ENCODE measurements at regions not wholly inside any gene's neighbourhood (a gene's known extent, or its start where the extent isn't known, plus 50 kb on each side); places are given as distances from the start of the nearest gene placed in this dataset.

- no peak for DNase-seq
These were observed 845.9 kb upstream of the PCDH9 start for GRCh38 chr13:68076046-68076445.

DNA sequence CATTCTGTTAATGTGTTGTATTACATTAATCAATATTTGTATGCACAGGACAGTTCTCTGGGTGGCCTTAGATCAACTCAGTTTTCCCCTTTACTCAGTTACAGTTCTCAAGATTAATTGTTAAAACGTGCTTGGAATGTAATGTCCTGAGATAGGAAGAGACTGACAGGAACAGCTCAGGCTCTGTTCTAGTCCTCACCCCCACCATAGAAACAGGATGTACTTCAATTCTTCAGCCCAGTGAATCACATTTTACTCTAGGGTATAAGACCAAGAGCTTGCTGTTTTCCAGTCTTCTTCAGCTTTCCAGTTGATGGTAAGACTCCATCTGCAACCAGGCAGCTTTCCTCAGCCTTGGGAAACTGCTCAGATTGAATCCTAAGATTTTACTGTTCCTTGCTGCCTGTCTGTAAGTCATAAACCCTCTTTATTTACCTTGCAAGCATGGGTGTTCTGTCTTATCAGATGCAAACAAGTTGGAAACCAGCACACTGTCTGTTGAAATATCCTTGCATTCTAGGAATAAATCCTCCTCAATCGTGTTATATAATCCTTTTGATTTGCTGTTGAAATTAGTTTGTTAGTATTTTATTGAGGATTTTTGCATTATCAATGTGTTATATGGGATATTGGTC lies 836.9 kb upstream of the PCDH9 start:
- no peak for DNase-seq

DNA sequence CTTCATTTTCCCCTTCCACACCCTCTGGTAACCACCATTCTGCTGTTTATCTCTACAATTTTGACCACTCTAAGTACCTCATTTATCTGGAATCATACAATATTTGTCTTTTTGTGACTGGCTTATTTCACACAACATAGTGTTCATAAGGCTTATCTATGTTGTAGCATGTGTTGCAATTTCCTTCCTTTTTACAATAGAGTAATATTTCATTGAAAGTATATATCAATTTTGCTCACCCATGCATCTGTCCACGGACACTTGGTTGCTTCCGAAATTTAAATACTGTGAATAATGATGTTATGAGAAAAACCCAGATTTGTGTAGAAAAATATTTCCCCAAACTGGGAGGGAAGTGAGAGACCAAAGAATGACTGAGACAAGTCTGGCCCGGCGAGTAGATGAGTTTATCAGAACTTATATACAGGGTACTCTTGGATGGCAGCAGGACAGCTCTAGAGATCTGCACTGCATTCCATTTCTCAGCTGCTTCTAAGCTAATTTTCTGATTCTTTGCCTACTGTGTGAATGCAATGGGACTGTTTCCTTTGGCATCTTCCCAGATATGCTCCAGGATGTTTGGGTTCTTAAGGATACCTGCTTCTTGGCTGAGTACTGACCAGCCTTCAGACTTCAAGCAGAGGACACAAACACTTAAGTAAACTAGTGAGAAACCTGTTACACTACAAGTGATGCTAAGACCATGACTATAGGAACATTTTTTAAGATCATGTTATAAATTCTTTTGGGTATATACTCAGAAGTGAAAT lies 834.0 kb upstream of the PCDH9 start:
- DNase-seq: no peak

GRCh38 chr13:68063181-68063580 lies 833.0 kb upstream of the PCDH9 start:
- DNase-seq: no peak

GRCh38 chr13:68057836-68058235 lies 827.7 kb upstream of the PCDH9 start:
- DNase-seq: no peak

DNA sequence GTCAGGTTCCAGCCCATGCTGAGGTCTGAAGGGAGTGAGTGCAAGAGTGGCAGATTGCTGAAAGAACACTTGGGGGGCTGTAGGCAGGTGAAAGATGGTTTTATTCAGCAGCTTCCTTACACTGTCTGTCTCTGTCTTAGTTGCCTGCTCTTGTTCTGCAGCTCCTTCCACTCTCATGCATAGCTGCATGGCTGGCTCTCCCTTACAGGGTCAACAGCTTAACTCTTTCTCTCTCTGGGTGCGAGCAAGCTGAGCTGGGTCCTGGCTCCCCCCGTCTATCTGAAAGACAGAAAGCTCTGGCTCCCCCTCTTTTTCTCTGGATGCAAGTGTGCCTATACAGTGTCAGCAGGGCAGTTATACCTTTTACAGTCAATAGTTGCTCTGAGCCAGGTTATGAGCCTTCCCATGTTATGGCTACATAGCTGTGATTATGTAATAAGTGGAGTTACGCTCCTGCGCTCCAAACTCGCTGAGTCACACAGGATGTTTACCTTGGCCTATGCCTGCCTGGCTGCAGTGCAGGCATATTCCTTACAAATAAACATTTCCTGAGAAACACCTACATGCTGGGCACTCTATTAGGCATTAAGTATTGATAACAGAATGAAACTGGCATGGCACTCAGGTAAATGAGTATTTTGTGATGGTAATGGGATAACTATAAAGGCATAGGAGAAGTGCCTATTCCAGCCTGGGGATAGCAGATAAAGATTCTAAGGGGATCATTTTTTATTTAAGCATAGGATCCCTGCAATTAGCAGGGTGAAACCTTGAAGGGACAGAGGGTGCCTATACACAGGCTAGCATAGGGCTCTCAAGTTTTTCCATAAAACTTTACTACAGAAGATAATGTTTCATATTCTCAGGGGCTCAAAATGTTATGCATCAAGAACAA lies 826.9 kb upstream of the PCDH9 start:
- no peak for DNase-seq

- no peak for DNase-seq
These were observed 821.8 kb upstream of the PCDH9 start for GRCh38 chr13:68051910-68052309.

DNA sequence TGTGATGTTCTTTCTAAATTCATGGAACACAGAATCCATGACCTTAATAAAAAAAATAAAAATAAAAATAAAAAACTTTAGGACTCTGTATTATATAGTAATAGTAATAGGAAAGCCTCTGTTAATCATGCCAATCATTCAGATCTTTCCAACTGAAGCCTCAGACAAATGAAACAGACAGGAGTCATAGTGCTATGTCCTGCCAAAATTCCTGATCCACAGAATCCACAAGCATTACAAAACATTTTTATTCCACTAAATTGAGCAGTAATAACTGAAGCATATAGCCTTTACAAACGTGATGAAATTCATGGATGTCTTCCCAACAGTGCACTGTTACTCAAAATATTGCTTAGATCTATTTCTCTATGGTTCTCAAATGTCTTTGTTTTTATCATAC lies 820.6 kb upstream of the PCDH9 start:
- no peak for DNase-seq

DNA sequence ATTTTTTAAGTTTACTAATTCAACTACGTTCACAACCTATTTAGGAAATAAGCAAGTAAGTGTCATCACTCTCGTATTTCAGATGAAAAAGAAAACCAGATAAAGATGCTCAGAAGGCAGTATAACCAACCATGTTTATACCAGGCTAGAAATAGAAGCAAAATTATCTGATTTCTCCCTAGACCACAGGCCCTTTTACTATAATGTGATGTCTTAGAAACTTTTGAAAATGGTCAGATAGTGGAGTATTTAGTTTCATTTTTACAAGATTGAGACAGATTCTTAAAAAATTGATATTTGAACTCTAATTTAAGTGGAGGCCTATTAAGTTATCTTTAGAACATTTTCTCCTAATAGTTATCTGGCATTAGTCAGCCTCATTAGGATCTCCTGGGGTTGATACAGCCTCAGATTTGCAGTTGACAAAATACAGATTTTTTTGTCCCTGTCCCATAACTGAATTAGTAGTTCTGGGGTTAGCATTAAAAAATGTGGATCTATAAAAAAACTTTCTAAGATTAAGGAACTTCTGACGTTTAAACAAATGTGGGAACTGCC lies 818.7 kb upstream of the PCDH9 start:
- DNase-seq: no peak

DNA sequence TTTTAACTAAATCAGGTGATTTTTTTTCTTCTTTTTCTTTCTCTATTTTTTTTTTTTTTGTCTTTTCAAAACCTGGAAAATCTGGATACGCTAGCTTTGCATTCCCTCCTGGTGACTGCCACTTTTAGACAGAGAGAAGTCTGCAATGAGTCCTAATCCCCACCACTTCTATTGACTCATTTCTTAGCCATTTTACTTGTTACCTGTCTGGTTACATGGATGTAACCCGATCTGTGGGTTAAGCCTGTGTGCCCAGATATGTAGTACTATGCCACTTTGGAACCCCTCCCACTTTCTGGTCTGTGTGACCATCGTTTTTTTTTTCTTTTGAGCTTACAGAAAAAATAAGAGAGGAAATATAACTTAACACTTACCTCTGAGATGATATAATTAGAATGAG lies 817.8 kb upstream of the PCDH9 start:
- DNase-seq: no peak

GRCh38 chr13:68046903-68047302 lies 816.8 kb upstream of the PCDH9 start:
- DNase-seq: no peak

GRCh38 chr13:68030152-68030809 lies 800.1 kb upstream of the PCDH9 start:
- no peak for DNase-seq

DNA sequence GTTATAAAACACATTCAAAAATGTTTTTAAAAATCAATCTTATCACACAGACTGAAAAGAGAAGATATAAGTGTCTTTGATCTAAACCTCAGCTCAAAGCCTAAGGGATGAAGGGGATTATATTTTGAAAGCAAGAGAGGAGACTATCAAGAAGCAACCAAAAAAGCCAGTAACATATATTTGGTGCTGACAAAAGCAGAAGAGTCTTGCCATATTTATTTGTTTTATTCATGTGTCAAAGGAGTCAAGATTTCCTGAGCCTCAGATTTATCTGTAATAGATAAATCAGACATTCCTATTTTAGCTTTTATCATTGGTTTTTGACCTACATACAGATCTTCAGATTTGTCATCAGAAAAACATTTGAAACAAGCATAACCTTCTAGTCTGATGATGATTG lies 798.6 kb upstream of the PCDH9 start:
- no peak for DNase-seq

GRCh38 chr13:68027306-68027705 lies 797.2 kb upstream of the PCDH9 start:
- DNase-seq: no peak

DNA sequence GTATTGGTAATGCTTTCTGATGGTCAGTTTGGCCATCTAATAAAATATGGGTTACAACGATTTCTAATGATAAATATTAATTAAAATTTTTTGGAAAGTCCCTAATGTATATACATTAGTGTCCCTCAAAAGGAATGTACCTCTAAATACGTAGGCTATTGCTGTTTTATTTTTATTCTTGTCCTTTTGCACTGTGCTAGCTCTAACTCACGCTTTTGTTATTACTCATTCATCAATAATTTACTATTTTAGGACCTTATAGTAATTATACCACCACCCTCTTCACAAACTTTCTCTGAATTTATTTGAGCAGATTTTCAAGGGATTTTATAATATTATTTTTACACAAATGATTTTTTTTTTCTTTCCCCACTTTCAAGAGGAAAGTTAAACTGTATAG lies 795.9 kb upstream of the PCDH9 start:
- DNase-seq: no peak

DNA sequence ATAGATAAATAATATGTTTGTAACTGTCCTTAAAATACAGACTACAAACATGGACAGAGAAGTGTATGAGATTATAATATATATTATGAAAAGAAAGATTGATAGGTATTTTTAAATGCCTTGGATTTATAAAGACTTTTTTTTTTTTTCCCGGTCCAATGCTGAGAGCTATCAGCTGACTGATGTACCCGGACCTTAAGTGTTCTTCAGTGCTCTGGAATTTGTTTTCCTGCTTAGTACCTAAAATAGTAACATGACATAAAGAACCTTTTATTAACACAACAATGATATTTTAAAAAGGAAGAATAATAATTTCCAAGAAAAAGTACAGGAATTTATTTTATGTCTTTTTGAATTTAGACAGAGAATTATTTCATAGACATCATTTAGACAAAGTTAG lies 795.5 kb upstream of the PCDH9 start:
- DNase-seq: no peak

DNA sequence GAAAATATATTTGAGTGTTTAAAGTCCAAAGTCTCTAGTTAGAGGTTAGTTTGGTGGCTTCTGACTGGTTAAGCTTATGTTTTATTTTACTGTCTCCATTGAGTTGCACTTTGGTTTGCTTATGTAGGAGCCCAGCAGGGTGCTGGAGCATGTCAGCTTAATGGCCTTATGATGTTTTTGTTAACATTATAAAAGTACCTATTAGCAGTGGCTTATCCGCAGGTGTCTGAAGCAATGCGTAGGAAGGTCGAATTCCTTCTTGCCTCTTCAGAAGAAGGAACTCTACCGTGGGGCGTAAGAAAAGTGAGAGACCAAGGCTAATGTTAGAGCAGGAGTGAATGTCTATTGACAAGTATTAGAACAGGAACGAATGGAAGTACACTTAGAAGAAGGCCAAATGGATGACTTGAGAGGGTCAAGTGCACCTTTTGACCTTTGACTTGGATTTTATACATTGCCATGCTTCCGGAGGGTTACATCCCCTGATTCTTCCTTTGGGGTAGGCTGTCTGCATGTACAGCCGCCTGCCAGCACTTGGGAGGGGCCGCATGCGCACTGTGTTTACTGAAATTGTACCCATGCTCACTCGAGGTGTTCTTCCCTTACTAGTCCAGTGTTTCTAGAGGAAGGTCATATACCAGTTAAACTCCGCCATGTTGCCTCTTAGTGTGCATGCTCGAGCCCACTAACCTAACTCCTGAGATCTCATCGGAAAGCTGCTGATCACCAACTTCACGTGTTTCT lies 793.9 kb upstream of the PCDH9 start:
- DNase-seq: no peak

DNA sequence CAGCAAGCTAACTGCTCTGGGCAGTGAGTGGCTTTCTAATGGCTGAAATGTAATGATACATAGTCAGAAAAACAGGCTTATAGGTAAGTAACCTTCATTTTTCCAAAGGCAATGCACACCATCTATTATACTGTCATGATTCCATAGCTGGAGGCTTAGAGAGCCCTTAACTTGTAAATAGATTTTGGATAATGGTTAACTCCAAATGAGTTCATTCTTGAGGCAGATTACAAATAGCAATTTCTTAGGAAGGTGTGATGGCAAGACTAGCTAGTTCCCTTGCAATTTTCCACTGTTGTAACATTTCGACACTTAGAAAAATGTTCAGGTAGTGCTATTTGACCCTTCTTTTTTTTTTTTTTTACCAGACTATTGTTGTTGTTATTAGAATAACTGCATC lies 789.8 kb upstream of the PCDH9 start:
- no peak for DNase-seq

DNA sequence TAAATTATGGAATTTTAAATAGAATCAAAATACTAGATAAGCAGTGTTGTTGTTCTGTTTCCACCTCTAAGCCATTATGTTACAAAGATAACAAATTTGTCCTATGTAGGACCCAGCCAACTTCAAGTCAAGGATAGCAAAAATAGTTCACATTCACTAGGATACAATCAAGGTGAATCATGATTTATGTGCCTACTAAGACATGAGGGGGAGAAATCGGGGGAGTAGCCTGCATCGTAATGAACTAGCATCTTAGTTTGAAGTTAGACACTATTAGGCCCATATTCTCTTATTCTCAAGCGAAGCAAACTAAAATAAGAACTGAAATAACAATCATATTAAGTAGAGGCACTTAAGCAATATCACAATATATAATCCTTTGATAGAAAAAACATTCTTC lies 779.4 kb upstream of the PCDH9 start:
- no peak for DNase-seq

DNA sequence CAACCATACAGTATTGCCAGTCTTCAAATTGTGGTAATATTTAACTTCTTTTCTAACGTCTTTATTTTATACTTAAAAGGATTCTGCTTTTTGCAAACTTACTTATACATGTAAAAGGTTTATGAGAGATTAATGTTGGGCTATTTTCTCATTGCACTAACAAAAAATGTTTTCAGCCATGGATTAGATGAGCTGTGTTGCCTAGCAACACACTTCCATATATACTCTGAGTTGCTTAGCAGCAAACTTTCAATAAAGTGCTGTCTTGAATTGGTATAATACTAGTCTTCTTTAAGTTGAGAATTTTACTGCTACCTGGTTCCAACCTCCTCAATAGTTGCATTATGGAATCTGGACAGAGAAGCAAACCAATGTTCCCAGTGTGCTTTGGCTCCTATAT lies 777.4 kb upstream of the PCDH9 start:
- no peak for DNase-seq

DNA sequence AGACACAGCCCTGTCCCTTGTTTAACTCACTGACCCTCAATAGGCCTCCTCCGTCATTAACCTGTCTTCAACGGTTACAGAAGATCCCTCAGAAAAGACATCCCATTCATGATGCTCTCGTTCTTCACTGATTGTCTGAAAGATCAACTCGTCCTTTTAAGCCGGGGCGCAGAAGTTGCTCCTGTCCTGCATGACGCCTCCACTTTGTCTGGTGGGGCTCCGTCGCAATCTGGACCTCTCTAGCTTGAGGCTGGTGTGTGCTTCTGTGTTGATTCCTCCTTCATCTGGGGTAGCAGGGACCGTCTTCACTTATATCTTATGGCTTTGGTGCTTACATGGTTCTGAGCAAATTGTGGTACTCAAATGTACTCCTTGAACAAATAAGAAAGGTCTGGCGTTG lies 766.0 kb upstream of the PCDH9 start:
- DNase-seq: no peak

DNA sequence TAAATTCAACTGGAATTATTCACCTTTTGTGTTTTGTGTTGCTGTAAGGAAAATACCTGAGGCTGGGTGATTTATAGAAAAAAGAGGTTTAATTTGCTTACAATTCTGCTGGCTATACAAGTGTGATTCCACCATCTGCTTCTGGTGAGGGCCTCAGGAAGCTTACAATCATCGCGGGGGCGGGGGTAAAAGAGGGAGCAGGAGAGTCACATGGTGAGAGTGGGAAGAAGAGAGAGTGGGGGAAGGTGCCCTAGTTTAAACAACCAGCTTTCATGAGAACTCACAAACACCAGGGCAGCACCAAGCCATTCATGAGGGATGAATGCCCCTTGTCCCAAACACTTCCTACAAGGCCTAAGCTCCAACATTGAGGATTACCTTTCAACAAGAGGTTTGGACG lies 760.7 kb upstream of the PCDH9 start:
- DNase-seq: no peak
